SK-N-MC (cell line): ENCODE measurements at regions not wholly inside any gene's neighbourhood (a gene's known extent, or its start where the extent isn't known, plus 50 kb on each side); places are given as distances from the start of the nearest gene placed in this dataset.
"Not testable (repeated sequence)": the region's sequence is repeated elsewhere in the genome, so short reads cannot be mapped to it uniquely, and the experiment has no call there.

Experiments used
- EZH2 ChIP-seq: fragments of 200-600 bp; sonication (generic); IDR thresholded peaks from one replicate; pipeline ENCODE4 v1.6.1; 2017; ENCODE audit warnings: antibody characterized with exemption
- FOXP2 ChIP-seq: optimal IDR thresholded peaks from 2 replicates; pipeline ENCODE3; 2011; ENCODE audit warnings: mild to moderate bottlenecking, moderate library complexity; ENCODE audit not compliant: insufficient read depth; ENCODE audit errors: extremely low read length, control extremely low read depth
- POLR2AphosphoS5 ChIP-seq: IDR thresholded peaks from 2 replicates; pipeline ENCODE4 v1.6.1; 2012; ENCODE audit warnings: mild to moderate bottlenecking, low read depth, low read length, borderline replicate concordance

DNA sequence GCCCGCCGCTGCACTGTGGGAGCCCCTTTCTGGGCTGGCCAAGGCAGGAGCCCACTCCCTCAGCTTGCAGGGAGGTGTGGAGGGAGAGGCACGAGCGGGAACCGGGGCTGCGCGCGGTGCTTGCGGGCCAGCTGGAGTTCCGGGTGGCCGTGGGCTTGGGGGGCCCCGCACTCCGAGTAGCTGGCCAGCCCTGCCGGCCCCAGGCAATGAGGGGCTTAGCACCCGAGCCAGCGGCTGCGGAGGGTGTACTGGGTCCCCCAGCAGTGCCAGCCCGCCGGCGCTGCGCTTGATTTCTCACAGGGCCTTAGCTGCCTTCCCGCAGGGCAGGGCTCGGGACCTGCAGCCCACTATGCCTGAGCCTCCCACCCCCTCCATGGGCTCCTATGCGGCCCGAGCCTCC, 140.6 kb upstream of the KRAS start:
- not testable (repeated sequence) for TF ChIP-seq POLR2AphosphoS5, EZH2, FOXP2
